Chondrocyte (in vitro differentiated cells): ENCODE measurements at regions not wholly inside any gene's neighbourhood (a gene's known extent, or its start where the extent isn't known, plus 50 kb on each side); places are given as distances from the start of the nearest gene placed in this dataset.
"Not testable (repeated sequence)": the region's sequence is repeated elsewhere in the genome, so short reads cannot be mapped to it uniquely, and the experiment has no call there.

Source experiments
- DNase-seq: peaks from one replicate; pipeline ENCODE4 v3.0.0; 2021; ENCODE audit warnings: mixed read lengths, low spot score
- H3K27ac Mint-ChIP-seq: one replicate; pipeline ENCODE4 v1.8.0; 2021; ENCODE audit warnings: mild to moderate bottlenecking, moderate library complexity, mixed read lengths; ENCODE audit not compliant: unreplicated experiment
- H3K27me3 Mint-ChIP-seq: 2 replicates; pipeline ENCODE4 v1.8.0; 2021; ENCODE audit warnings: low read depth, mixed read lengths
- H3K36me3 Mint-ChIP-seq: 2 replicates; pipeline ENCODE4 v1.8.0; 2021; ENCODE audit warnings: low read depth, mixed read lengths
- H3K4me1 Mint-ChIP-seq: 2 replicates; pipeline ENCODE4 v1.8.0; 2021; ENCODE audit warnings: low read depth, mild to moderate bottlenecking, mixed read lengths
- H3K4me3 Mint-ChIP-seq: one replicate; pipeline ENCODE4 v1.8.0; 2021; ENCODE audit warnings: mild to moderate bottlenecking, moderate library complexity, mixed read lengths; ENCODE audit not compliant: unreplicated experiment
- H3K9me3 Mint-ChIP-seq: 2 replicates; pipeline ENCODE4 v1.8.0; 2021; ENCODE audit warnings: low read depth, mixed read lengths
- CTCF ChIP-seq: fragments of 200-600 bp; sonication (generic); IDR thresholded peaks from 2 replicates; pipeline ENCODE4 v1.5.0; 2021; ENCODE audit warnings: antibody characterized with exemption, mild to moderate bottlenecking, moderate library complexity

GRCh38 chr12:89151536-89151935, 200.8 kb downstream of the DUSP6 start:
- Mint-ChIP-seq H3K4me1 (peaks cover 3% of the 10 kb centered on the region), H3K4me3 (no peak overlapping the region), H3K27me3 (no peaks in the 10 kb centered on the region), H3K27ac (no peak overlapping the region), H3K36me3 (no peaks in the 10 kb centered on the region), H3K9me3 (peaks cover 6% of the 10 kb centered on the region)
- no peak for DNase-seq
- no peak for TF ChIP-seq CTCF

GRCh38 chr12:89150789-89151188, 201.5 kb downstream of the DUSP6 start:
- H3K27ac Mint-ChIP-seq, H3K36me3 Mint-ChIP-seq, DNase-seq, H3K9me3 Mint-ChIP-seq, H3K4me1 Mint-ChIP-seq, H3K27me3 Mint-ChIP-seq, H3K4me3 Mint-ChIP-seq: not testable (repeated sequence)

- Mint-ChIP-seq H3K9me3 (no peaks in the 10 kb centered on the region), H3K4me1 (peaks cover 11% of the 10 kb centered on the region), H3K4me3 (no peak overlapping the region), H3K27ac (no peak overlapping the region), H3K36me3 (no peaks in the 10 kb centered on the region), H3K27me3 (no peaks in the 10 kb centered on the region)
- TF ChIP-seq CTCF = no peak
- DNase-seq = no peak
Observed at GRCh38 chr12:89140602-89141238, 211.6 kb downstream of the DUSP6 start.

GRCh38 chr12:89140141-89140540, 212.2 kb downstream of the DUSP6 start:
- DNase-seq = no peak

GRCh38 chr12:89139390-89139789, 212.9 kb downstream of the DUSP6 start:
- Mint-ChIP-seq H3K36me3 (no peaks in the 10 kb centered on the region), H3K4me1 (peaks cover 11% of the 10 kb centered on the region), H3K4me3 (no peak overlapping the region), H3K9me3 (no peaks in the 10 kb centered on the region), H3K27me3 (no peaks in the 10 kb centered on the region), H3K27ac (no peak overlapping the region)
- no peak for DNase-seq
- TF ChIP-seq CTCF = no peak

More at GRCh38 chr12:89140141-89140540, 212.2 kb downstream of the DUSP6 start:
- no peak for TF ChIP-seq CTCF
- Mint-ChIP-seq H3K36me3 (no peaks in the 10 kb centered on the region), H3K9me3 (no peaks in the 10 kb centered on the region), H3K4me1 (peaks cover 11% of the 10 kb centered on the region), H3K27ac (no peak overlapping the region), H3K27me3 (no peaks in the 10 kb centered on the region), H3K4me3 (no peak overlapping the region)
